GM12801 (cell line): ENCODE measurements at regions not wholly inside any gene's neighbourhood (a gene's known extent, or its start where the extent isn't known, plus 50 kb on each side); places are given as distances from the start of the nearest gene placed in this dataset.

ENCODE experiments used
- CTCF ChIP-seq: IDR thresholded peaks from one replicate; pipeline ENCODE4 v1.5.1; 2011; ENCODE audit warnings: control low read depth; ENCODE audit not compliant: insufficient read length; ENCODE audit errors: extremely low read depth

GRCh38 chr12:59375633-59376032, 220.2 kb upstream of the SLC16A7 start:
- TF ChIP-seq CTCF: no peak

GRCh38 chr12:59374783-59375182, 221.0 kb upstream of the SLC16A7 start:
- TF ChIP-seq CTCF: no peak

- no peak for TF ChIP-seq CTCF
Observed at GRCh38 chr12:59372956-59373355, 222.9 kb upstream of the SLC16A7 start.

GRCh38 chr12:59370933-59371332, 224.9 kb upstream of the SLC16A7 start:
- no peak for TF ChIP-seq CTCF

- TF ChIP-seq CTCF: no peak
Observed at GRCh38 chr12:59365133-59365532, 230.7 kb upstream of the SLC16A7 start.

GRCh38 chr12:59357811-59358210, 238.0 kb upstream of the SLC16A7 start:
- no peak for TF ChIP-seq CTCF

- no peak for TF ChIP-seq CTCF
Observed at GRCh38 chr12:59345406-59345805, 250.4 kb upstream of the SLC16A7 start.

GRCh38 chr12:59344224-59344623, 251.6 kb upstream of the SLC16A7 start:
- TF ChIP-seq CTCF: no peak
